ENCODE measurements at regions not wholly inside any gene's neighbourhood (a gene's known extent, or its start where the extent isn't known, plus 50 kb on each side); places are given as distances from the start of the nearest gene placed in this dataset.

DNA sequence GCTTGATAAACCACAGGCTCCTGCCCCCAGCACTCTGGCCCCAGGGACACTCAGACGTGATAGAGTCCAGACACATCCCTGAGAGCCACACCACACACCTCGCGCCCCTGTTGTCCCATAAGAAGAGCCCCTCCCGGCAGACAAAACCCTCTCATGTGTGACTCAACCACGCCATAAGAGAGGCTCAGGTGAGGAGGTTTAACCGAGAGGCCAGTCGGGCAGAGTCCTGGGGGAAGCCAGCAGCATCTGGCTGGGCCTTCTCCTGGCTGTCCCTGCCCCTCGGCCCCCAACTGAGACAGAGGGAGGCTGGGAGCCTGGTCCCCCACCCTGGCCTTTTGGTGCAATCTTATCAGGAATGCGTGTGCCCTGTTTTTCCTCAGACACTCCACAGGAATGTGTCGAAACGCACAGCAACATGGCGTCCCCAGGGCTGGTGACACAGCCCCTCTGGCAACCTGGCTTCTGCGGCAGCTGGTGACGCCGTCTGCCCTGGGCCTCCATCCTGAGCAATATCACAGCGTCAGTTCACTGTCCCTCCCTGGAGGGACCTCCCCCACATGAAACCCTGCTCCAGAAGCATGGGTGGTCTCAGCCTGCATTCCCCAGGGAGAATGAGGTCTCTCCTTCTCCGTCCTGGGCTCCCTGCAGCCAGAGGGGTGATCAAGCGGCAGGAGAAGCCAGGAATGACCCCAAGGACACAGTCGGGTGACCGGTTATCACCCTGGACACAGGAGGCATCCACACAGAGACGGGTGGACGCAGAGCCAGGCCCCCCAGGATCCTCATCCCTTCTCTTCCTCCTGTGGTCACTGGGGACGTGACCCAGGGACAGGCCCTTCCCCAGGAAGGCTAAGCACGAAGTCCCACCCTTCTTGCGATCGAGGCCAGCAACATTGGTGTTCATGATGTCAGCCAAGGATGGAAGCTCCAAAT, 156.6 kb upstream of the AFDN start (continued):
- TF ChIP-seq, protein P1, sequence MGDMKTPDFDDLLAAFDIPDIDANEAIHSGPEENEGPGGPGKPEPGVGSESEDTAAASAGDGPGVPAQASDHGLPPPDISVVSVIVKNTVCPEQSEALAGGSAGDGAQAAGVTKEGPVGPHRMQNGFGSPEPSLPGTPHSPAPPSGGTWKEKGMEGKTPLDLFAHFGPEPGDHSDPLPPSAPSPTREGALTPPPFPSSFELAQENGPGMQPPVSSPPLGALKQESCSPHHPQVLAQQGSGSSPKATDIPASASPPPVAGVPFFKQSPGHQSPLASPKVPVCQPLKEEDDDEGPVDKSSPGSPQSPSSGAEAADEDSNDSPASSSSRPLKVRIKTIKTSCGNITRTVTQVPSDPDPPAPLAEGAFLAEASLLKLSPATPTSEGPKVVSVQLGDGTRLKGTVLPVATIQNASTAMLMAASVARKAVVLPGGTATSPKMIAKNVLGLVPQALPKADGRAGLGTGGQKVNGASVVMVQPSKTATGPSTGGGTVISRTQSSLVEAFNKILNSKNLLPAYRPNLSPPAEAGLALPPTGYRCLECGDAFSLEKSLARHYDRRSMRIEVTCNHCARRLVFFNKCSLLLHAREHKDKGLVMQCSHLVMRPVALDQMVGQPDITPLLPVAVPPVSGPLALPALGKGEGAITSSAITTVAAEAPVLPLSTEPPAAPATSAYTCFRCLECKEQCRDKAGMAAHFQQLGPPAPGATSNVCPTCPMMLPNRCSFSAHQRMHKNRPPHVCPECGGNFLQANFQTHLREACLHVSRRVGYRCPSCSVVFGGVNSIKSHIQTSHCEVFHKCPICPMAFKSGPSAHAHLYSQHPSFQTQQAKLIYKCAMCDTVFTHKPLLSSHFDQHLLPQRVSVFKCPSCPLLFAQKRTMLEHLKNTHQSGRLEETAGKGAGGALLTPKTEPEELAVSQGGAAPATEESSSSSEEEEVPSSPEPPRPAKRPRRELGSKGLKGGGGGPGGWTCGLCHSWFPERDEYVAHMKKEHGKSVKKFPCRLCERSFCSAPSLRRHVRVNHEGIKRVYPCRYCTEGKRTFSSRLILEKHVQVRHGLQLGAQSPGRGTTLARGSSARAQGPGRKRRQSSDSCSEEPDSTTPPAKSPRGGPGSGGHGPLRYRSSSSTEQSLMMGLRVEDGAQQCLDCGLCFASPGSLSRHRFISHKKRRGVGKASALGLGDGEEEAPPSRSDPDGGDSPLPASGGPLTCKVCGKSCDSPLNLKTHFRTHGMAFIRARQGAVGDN (CRISPR knock-in tag; IDR thresholded peaks at IDR 0.05), result peak; percentile 39; the same call in 1 of the 2 replicates
- TF ChIP-seq, protein P2, sequence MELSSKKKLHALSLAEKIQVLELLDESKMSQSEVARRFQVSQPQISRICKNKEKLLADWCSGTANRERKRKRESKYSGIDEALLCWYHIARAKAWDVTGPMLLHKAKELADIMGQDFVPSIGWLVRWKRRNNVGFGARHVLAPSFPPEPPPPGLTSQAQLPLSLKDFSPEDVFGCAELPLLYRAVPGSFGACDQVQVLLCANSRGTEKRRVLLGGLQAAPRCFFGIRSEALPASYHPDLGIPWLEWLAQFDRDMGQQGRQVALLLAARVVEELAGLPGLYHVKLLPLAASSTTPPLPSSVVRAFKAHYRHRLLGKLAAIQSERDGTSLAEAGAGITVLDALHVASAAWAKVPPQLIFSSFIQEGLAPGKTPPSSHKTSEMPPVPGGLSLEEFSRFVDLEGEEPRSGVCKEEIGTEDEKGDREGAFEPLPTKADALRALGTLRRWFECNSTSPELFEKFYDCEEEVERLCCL (CRISPR knock-in tag; IDR thresholded peaks at IDR 0.05; ENCODE audit: borderline replicate concordance), result no peak
- TF ChIP-seq NFE2L1 (CRISPR knock-in tag; IDR thresholded peaks at IDR 0.05; ENCODE audit: borderline replicate concordance) (peak; percentile 22; the same call in 1 of the 2 replicates), ZNF513 (CRISPR knock-in tag; conservative IDR thresholded peaks at IDR 0.05) (0 out of 2 replicates have a peak, but pooled peaks have one; percentile 33), ZNF563 (CRISPR knock-in tag; IDR thresholded peaks at IDR 0.05) (peak; percentile 51; the same call in 1 of the 2 replicates), THAP11 (CRISPR knock-in tag; IDR thresholded peaks at IDR 0.05) (no peak), TRIM24 (CRISPR knock-in tag; IDR thresholded peaks at IDR 0.05) (0 out of 2 replicates have a peak, but pooled peaks have one; percentile 1), ZNF205 (CRISPR knock-in tag; IDR thresholded peaks at IDR 0.05) (no peak), HES4 (CRISPR knock-in tag; IDR thresholded peaks at IDR 0.05; ENCODE audit: borderline replicate concordance) (peak; percentile 29), ZNF776 (CRISPR knock-in tag; IDR thresholded peaks at IDR 0.05) (no peak), CBX5 (CRISPR knock-in tag; IDR thresholded peaks at IDR 0.05; ENCODE audit: borderline replicate concordance) (peak; percentile 13; the same call in 1 of the 2 replicates), ZNF232 (CRISPR knock-in tag; IDR thresholded peaks at IDR 0.05; ENCODE audit: borderline replicate concordance) (peak; percentile 35; the same call in 1 of the 2 replicates), MED1 (CRISPR knock-in tag; IDR thresholded peaks at IDR 0.05) (peak; percentile 27)
- TF ChIP-seq, protein P3, sequence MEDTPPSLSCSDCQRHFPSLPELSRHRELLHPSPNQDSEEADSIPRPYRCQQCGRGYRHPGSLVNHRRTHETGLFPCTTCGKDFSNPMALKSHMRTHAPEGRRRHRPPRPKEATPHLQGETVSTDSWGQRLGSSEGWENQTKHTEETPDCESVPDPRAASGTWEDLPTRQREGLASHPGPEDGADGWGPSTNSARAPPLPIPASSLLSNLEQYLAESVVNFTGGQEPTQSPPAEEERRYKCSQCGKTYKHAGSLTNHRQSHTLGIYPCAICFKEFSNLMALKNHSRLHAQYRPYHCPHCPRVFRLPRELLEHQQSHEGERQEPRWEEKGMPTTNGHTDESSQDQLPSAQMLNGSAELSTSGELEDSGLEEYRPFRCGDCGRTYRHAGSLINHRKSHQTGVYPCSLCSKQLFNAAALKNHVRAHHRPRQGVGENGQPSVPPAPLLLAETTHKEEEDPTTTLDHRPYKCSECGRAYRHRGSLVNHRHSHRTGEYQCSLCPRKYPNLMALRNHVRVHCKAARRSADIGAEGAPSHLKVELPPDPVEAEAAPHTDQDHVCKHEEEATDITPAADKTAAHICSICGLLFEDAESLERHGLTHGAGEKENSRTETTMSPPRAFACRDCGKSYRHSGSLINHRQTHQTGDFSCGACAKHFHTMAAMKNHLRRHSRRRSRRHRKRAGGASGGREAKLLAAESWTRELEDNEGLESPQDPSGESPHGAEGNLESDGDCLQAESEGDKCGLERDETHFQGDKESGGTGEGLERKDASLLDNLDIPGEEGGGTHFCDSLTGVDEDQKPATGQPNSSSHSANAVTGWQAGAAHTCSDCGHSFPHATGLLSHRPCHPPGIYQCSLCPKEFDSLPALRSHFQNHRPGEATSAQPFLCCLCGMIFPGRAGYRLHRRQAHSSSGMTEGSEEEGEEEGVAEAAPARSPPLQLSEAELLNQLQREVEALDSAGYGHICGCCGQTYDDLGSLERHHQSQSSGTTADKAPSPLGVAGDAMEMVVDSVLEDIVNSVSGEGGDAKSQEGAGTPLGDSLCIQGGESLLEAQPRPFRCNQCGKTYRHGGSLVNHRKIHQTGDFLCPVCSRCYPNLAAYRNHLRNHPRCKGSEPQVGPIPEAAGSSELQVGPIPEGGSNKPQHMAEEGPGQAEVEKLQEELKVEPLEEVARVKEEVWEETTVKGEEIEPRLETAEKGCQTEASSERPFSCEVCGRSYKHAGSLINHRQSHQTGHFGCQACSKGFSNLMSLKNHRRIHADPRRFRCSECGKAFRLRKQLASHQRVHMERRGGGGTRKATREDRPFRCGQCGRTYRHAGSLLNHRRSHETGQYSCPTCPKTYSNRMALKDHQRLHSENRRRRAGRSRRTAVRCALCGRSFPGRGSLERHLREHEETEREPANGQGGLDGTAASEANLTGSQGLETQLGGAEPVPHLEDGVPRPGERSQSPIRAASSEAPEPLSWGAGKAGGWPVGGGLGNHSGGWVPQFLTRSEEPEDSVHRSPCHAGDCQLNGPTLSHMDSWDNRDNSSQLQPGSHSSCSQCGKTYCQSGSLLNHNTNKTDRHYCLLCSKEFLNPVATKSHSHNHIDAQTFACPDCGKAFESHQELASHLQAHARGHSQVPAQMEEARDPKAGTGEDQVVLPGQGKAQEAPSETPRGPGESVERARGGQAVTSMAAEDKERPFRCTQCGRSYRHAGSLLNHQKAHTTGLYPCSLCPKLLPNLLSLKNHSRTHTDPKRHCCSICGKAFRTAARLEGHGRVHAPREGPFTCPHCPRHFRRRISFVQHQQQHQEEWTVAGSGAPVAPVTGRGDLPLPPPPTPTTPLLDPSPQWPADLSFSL (CRISPR knock-in tag; IDR thresholded peaks at IDR 0.05), result 0 out of 2 replicates have a peak, but pooled peaks have one; percentile 43
